ENCODE measurements at regions not wholly inside any gene's neighbourhood (a gene's known extent, or its start where the extent isn't known, plus 50 kb on each side); places are given as distances from the start of the nearest gene placed in this dataset.

DNA sequence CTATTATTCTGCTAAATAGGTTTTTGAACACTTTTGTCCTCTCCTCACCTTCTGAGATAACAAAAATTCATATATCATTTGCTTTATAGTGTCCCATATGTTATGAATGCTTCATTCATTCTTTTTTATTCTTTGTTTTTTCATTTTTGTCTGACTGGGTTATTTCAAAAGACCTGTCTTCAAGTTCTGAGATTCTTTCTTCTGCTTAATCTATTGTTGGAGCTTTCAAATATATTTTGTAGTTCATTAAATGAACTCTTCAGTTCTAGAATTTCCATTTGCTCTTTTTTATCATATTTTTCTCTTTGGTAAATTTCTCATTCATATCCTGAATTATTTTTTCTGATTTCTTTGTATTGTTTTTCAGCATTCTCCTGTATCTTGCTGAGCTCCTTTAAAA, 53.1 kb upstream of the SCIN start:
- TF ChIP-seq YY1 (IDR thresholded peaks at IDR 0.05; ENCODE audit: insufficient read depth, insufficient read length) (no peak), ZNF274 (IDR thresholded peaks at IDR 0.05; ENCODE audit: low read depth, low read length) (no peak)
